Fibroblast of peridontal ligament (primary cell): ENCODE measurements at regions not wholly inside any gene's neighbourhood (a gene's known extent, or its start where the extent isn't known, plus 50 kb on each side); places are given as distances from the start of the nearest gene placed in this dataset.
A peak's percentile ranks its signal among the peaks of the same experiment; 100 is the strongest.
"Not testable (repeated sequence)": the region's sequence is repeated elsewhere in the genome, so short reads cannot be mapped to it uniquely, and the experiment has no call there.

Experiments
- DNase-seq: peaks from one replicate; pipeline ENCODE4 v3.0.0-alpha.2; 2010; ENCODE audit errors: extremely low read depth

DNA sequence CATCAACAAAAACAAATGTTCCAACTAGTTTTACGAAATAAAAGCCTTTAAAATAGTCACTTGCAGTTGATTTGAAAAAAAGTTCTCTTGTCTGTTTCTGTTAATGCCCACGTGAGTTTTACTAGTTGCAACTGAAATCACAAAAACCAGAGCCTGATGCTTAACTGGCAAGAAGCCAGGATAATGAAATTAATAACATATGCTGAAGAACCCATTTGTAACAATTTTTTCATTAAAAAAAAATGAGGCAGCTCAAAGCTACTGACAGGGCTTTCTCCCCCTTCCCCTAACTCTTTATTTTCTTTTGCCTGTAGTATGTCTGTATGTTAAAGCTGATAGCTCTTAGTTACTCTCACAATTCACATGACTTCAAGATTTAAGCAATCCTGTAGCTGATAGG, 132.7 kb upstream of the EYA4 start:
- peak; percentile 35 for DNase-seq

DNA sequence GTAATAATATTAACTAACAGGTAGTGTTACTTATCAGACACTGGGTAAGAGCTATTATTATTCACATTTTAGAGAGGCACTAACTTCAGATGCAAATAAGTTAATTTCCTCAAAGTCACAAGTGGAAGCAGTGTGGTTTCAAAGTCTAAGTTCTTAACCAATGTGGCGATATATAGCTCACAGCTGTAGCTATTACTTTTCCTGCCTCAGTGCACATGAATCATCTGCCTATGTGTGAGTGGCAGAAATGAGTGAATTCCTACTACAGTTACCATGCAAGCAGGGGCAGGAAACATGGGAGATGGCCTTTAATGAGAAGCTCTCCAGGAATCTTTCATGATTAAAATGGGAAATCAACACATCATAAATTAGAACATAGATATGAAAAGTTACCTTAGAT, 126.2 kb upstream of the EYA4 start:
- no peak for DNase-seq

DNA sequence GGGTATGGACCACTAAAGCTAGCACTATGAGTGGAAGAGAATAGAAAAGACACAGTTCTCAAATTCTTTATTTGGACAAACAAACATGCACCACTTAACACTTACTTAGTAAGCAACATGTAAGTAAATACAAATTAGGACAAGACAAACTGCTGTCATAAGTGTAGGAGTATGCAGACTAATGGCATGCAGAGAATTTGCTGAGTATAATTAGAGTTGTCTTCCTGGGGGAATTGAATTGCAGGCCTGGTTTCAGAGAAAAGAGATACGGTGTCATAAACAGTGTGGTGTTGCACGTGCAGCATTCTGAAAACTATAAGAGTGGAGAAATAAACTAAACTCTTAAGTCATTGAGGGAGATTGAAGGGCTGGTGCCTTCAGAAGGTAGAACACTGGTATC, 125.2 kb upstream of the EYA4 start:
- no peak for DNase-seq

DNA sequence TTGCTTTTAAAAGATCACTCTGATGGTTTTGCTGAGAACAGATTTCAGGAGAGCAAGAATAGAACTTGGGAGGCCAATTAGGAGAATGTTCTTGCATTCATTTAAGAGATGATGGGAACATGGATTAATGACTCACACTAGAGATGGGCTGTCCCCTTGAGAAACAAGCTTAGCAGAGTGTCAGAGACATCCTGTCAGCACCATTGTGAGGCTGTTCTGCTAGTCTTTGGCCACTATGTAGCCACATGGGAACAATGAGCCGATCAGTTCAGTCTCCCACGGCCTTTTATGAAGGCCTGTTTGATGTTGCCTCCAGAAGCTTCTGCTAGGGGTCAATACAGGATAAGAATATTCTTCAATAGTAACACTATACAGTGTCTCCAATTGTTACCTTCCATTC, 113.0 kb upstream of the EYA4 start:
- DNase-seq = no peak

DNA sequence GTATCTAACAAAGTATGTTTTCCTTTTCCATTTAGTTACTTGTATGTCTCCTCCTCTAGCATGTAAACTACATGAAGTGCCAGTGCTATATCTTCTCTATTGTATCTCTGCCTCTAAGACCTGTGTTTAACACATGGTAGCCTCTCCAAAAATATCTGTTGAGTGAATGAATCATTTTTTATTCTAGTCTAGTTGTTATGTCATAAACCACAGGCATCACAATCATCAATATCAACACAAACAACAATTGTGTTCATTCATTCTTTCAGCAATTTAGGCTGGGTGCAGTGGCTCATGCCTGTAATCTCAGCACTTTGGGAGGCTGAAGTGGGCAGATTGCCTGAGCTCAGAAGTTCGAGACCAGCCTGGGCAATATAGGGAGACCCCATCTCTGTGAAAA, 111.6 kb upstream of the EYA4 start:
- no peak for DNase-seq

DNA sequence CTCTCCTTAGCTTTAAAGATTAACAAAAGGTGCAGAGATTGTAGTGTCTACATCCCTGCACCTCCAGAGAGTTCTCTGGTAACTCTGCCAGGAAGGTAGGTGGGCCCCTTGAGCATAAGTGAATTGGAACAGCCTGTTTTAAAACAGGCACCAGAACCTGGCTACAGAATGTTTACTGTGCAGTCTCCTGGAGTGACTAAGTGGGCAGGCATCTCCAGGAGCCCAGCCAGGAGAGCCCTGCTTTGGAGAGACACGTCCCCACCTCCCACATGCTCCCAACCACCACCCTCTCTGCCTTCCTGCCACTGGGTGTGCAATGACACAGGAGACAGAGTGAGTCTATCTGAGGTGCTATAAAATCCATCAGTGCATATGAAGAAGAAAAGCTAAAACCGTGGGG, 110.3 kb upstream of the EYA4 start:
- no peak for DNase-seq

DNA sequence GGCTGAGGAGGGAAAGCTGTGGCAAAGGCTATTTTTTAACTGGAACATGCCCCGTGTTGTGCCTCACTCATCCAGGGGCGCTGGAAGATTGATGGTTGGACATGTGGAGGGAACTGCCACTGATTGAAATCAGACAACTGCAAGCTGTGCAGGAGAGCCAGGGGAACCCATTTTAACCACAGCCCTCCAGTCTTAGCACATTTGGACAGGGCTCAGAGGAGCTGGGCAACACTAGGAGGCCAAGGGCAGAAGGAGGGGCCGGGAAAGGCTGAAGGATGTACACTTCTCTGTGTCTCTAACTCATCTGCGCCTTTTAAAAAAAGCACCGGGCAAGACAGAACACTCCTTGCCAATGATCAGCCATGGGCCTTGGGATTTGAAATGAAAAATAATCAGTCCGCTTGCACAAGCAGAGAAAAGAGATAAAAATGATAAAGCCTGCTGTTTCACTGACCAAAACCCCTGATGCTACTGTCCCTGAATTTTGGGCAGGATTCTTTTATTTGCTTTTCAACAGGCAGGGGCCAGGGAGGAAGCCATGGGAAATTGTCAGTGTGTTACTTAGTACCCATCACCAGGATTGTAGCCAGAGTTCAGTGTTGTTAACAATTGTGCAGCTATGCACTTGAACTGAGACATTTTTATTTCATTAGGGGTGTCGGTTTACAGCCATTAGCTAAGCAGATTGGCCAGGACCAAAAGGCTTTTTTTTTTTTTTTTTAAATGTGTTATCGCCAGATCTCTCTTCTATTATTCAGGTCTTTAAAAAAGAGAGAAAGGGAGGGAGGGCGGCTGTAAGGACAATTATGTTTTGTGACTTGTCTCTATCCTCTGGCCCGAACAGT, 109.3 kb upstream of the EYA4 start:
- DNase-seq = no peak

- no peak for DNase-seq
Measured at GRCh38 chr6:133132466-133132971, 108.6 kb upstream of the EYA4 start.

DNA sequence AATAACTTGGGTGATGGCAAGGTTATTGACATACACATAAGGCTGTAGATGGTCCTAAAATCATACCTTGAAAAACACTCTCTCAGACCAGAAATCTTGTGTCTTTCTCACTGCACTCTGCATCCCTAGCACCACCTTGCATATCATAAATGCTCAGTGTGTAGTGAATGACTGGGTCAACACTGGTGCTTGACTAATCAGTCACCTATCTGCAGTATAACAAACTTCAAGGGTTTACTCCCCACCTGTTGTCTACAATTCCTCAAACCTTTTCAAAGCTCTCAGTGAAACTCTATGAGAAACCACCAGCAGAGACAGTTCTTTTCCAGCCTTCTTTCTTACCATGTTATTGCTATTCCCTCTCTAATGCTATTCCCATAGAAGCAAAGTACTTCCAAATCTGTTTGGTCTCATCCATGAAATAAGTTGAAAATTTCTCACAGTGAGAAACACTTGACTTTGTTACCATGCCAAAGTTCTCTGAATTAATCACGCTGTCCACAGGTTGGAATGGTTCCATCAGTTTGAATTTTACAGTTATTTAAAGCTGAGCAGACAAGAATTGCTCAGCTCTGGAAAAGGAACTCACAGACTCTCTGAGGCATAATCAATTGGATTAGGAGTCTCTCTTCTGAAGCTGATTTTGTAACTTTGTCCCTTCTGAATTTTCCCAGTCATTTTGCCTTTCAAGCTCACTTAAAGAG, 104.8 kb upstream of the EYA4 start:
- DNase-seq = no peak

GRCh38 chr6:133147470-133148184, 93.5 kb upstream of the EYA4 start:
- DNase-seq = not testable (repeated sequence)

DNA sequence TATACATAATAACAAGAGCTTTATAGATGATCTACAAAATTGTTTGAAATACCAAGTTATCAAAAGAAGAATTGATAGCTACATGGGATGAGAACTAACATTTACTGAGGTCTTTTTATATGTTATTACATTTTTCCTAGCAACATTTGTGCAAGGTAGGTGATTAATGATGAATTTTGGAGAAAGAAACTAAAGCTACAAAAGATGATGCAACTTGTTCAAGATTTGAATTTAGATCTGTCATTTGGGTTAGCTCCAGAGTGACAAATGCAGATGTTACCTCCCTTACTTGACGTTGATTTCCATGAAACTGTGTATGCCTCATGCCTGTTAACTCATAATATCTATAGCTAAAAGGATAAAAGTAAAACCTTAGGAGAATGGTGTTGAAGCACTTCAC, 84.5 kb upstream of the EYA4 start:
- DNase-seq = no peak

- no peak for DNase-seq
Measured at GRCh38 chr6:133157995-133158394, 83.2 kb upstream of the EYA4 start.

DNA sequence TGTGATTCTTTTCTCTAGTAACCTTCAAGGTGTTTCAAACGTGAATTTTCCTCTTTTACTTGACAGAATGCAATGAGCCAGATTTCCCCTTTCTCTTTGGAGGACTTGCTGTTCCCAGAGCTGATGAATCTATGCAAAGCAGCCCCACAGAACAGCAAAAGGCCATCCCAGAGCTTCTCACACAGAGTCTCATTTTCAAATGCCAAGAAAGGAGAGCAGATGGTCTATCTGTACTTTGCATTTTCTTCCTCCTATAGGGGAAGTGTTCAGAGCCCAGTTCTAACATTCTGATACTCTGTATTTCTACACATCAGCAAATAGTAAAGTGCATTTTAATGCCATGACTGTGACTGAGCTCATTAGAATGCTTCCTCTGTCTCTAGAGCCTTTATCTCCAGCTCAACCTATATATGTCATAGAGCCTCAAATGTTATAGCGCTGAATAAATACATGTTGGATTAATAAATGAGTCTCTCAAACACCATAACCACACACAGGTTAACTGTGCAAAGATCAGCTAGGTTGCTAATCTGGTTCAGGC, 81.8 kb upstream of the EYA4 start:
- no peak for DNase-seq

GRCh38 chr6:133160536-133160935, 80.6 kb upstream of the EYA4 start:
- peak; percentile 25 for DNase-seq

GRCh38 chr6:133165235-133165634, 75.9 kb upstream of the EYA4 start:
- no peak for DNase-seq

DNA sequence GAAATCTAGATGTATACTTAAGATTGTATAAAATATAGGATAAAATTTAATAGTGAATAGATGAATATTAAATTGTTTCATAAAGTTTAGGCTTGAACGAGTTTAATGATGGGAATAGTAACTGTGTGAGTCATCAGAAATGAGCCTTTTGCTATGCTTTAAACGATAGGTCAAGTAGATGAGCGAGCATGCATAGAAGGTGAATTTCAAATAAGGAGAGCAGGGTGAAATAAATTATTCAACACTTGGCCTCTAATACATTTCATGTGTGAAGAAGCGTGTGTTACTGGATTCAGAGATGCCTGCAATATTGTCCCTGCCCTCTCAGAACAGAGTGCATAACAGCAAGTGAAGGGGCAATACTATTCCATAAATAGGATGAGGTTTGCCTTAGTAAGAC, 74.4 kb upstream of the EYA4 start:
- no peak for DNase-seq

DNA sequence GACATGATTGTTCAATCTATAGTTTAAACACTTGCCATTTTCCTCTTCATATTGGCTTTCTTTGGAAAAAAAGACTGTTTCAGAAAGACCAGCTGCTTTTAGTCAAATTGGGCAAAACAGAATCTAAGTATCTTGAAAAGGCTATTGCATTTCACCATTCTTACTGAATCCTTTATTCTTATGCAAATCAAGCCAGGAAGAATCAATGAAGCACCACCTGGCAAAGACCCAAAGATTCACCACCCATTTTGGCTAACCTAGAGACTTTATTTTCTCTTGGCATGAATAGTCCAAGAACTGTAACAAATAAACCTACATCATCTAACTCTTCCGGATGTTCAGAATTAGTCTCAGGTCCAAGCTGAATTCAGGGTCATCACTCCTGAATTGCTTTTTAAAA, 71.3 kb upstream of the EYA4 start:
- no peak for DNase-seq

GRCh38 chr6:133170602-133171001, 70.6 kb upstream of the EYA4 start:
- no peak for DNase-seq

- DNase-seq = no peak
Measured at GRCh38 chr6:133171989-133172604, 69.1 kb upstream of the EYA4 start.

DNA sequence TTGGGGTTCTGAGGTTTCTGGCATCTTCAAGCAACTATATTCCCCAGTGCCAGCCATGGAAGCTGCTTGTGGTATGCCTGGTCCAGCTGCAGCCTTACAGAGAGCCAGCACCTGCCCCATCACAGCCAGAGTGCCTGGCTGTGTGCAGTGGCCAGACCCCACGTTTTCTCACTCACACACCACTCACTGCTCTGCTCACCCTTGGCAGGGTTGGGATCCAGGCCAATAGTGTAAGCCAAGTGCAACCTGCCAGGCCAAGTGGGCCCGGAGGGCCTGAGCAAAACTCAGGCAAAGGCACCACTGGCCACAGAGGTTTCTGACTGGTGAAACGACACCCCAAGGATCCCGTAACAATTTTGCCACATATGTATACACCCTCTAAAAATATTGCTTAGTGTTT, 67.9 kb upstream of the EYA4 start:
- DNase-seq = no peak

- no peak for DNase-seq
Measured at GRCh38 chr6:133179481-133179880, 61.7 kb upstream of the EYA4 start.

DNA sequence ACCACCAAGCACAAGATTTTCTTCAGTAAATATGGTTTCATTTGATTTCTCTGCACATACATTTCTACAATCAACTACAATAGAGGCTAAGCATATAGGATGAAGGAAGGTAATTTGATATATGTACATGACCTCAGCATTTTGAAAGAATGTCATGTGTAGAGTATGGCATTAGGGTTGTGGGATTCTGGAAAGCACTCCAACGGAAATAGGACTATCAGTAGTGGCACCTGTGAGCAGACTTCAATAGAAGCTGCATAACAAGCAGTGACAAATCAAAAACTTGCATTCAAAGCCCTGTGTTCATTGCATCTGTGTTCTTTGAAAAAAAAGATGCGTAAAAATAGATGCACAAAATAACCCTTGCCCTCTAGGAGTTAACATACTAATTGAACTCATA, 57.5 kb upstream of the EYA4 start:
- DNase-seq = no peak
